K562 (cell line): ENCODE measurements at regions not wholly inside any gene's neighbourhood (a gene's known extent, or its start where the extent isn't known, plus 50 kb on each side); places are given as distances from the start of the nearest gene placed in this dataset.

Source experiments
- ATAC-seq: fragments of 200-7000 bp; cut with Tn5 transposase; 3 replicates; pipeline ENCODE4 v1.9.1; 2020; ENCODE audit warnings: moderate library complexity
- BruUV-seq: library from RNA; stranded (reverse); fragments of 400-500 nt; replicated peaks from 2 replicates; lab custom pipeline; 2021; lab: Mats Ljungman, UMichigan
- CTCF ChIA-PET: fragments of 300-600 bp; formaldehyde crosslinking; extraction: SDS; loops from one replicate; lab custom pipeline; 2021; ENCODE audit warnings: low intra/inter-chr PET ratio; lab: Yijun Ruan, JAX
- POLR2A ChIA-PET: fragments of 300-600, 350-650 bp; sonication (Branson Sonifier 250); formaldehyde crosslinking; extraction: SDS; loops from one replicate; lab custom pipeline; 2021; ENCODE audit warnings: antibody characterized with exemption, inconsistent platforms; lab: Yijun Ruan, JAX
- DNase-seq, 4 experiments: peaks; one replicate each; pipeline versions ENCODE4 v3.0.0 to v3.0.0-alpha.2; 2011 to 2018; ENCODE audit warnings: low spot score in 3 of 4, mixed read lengths in 3 of 4; ENCODE audit errors: extremely low read depth in 1 of 4
- FAIRE-seq: peaks from 2 replicates; lab custom pipeline; 2011; peaks lifted over from hg19 to GRCh38; lab: Jason Lieb, UNC
- H2AFZ ChIP-seq: 2 replicates; pipeline ENCODE4 v1.6.0; 2011; ENCODE audit warnings: low read depth, low read length, control low read depth, inconsistent platforms
- H3K27ac ChIP-seq: fragments of 200-600 bp; 3 replicates; pipeline ENCODE4 v1.8.0; 2011; ENCODE audit warnings: low read depth, mild to moderate bottlenecking, control low read depth, inconsistent platforms, low read length, moderate library complexity, mixed read lengths; ENCODE audit errors: extremely low read depth
- H3K27me3 ChIP-seq, 2 experiments: fragments of 300-600 bp in 1 of 2; 2 replicates in 1 of 2; 3 replicates in 1 of 2; pipeline versions ENCODE4 v1.6.0 to v1.8.0; 2011; ENCODE audit warnings: inconsistent platforms in 2 of 2, low read length in 2 of 2, mild to moderate bottlenecking in 1 of 2, mixed read lengths in 1 of 2, moderate library complexity in 1 of 2; ENCODE audit not compliant: control insufficient read depth in 2 of 2, insufficient read depth in 2 of 2
- H3K36me3 ChIP-seq: fragments of 300-600 bp; 3 replicates; pipeline ENCODE4 v1.8.0; 2011; ENCODE audit warnings: mild to moderate bottlenecking, low read length, inconsistent platforms; ENCODE audit not compliant: control insufficient read depth, insufficient read depth
- H3K4me1 ChIP-seq, 2 experiments: fragments of 200-600 bp in 1 of 2; replicated peaks in 1 of 2; 2 replicates in 1 of 2; 3 replicates in 1 of 2; pipeline versions ENCODE4 v1.5.1 to v1.8.0; 2011; ENCODE audit warnings: inconsistent platforms in 2 of 2, low read length in 2 of 2, mild to moderate bottlenecking in 1 of 2, mixed read lengths in 1 of 2, moderate library complexity in 1 of 2; ENCODE audit not compliant: control insufficient read depth in 2 of 2, insufficient read depth in 2 of 2
- H3K4me2 ChIP-seq: 2 replicates; pipeline ENCODE4 v1.6.1; 2011; ENCODE audit warnings: low read length, control low read depth, inconsistent platforms, mixed read lengths; ENCODE audit not compliant: insufficient read depth
- H3K4me3 ChIP-seq: fragments of 200-600 bp; sonication (generic), shearing (Covaris generic); 2 replicates; pipeline ENCODE4 v1.5.1; 2016; ENCODE audit warnings: control low read depth, inconsistent platforms
- H3K79me2 ChIP-seq: fragments of 200-600 bp; 3 replicates; pipeline ENCODE4 v1.8.0; 2011; ENCODE audit warnings: low read length, inconsistent platforms; ENCODE audit not compliant: control insufficient read depth, insufficient read depth
- H3K9ac ChIP-seq, 2 experiments: 2 replicates each; pipeline versions ENCODE4 v1.6.0 to v1.6.1; 2011; ENCODE audit warnings: low read depth in 2 of 2, low read length in 2 of 2, control low read depth in 1 of 2, inconsistent platforms in 1 of 2, mild to moderate bottlenecking in 1 of 2, mixed read lengths in 1 of 2; ENCODE audit not compliant: insufficient read depth in 1 of 2
- H3K9me1 ChIP-seq: one replicate; pipeline ENCODE4 v1.6.0; 2011; ENCODE audit warnings: inconsistent platforms, mild to moderate bottlenecking, low read length, moderate library complexity; ENCODE audit not compliant: control insufficient read depth, insufficient read depth
- H3K9me3 ChIP-seq: replicated peaks from 2 replicates; pipeline ENCODE4 v1.5.1; 2011; ENCODE audit warnings: low read depth, low read length, inconsistent platforms; ENCODE audit not compliant: control insufficient read depth, insufficient read depth
- H4K20me1 ChIP-seq: replicated peaks from 2 replicates; pipeline ENCODE4 v1.6.1; 2011; ENCODE audit warnings: low read length, inconsistent platforms, mixed read lengths; ENCODE audit not compliant: control insufficient read depth, insufficient read depth
- CREB3L1 ChIP-seq: fragments of 450-650 bp; IDR thresholded peaks from 2 replicates; pipeline ENCODE4 v1.6.1; 2014; ENCODE audit warnings: low read depth, mild to moderate bottlenecking, moderate library complexity, borderline replicate concordance
- FOXP1 ChIP-seq: sonication (generic); formaldehyde crosslinking; IDR thresholded peaks from 2 replicates; pipeline ENCODE4 v1.8.0; 2022; ENCODE audit warnings: mild to moderate bottlenecking, missing genetic modification reagents
- HCFC1 ChIP-seq: IDR thresholded peaks from 2 replicates; pipeline ENCODE4 v1.6.1; 2012; ENCODE audit warnings: low read depth, low read length, improper control_type of control experiment
- HMGXB4 ChIP-seq: sonication (generic); formaldehyde crosslinking; IDR thresholded peaks from 2 replicates; pipeline ENCODE4 v1.8.1; 2023; ENCODE audit warnings: mild to moderate bottlenecking, missing genetic modification reagents
- HNRNPUL1 ChIP-seq: fragments of 200-400 bp; formaldehyde crosslinking; IDR thresholded peaks from 2 replicates; pipeline ENCODE4 v1.6.1; 2017; ENCODE audit warnings: low read length
- MECOM ChIP-seq: fragments of 250-450 bp; sonication (Bioruptor Pico); IDR thresholded peaks from 2 replicates; pipeline ENCODE4 v1.8.0; 2022; ENCODE audit warnings: inconsistent platforms
- SMC3 ChIP-seq: conservative IDR thresholded peaks from 2 replicates; pipeline ENCODE4 v1.6.1; 2011; ENCODE audit warnings: low read depth, low read length, improper control_type of control experiment; ENCODE audit not compliant: insufficient read depth
- TCF7L2 ChIP-seq: fragments of 150-350 bp; IDR thresholded peaks from 2 replicates; pipeline ENCODE4 v1.6.1; 2016; ENCODE audit warnings: low read depth, mild to moderate bottlenecking, low read length, moderate library complexity
- ZNF174 ChIP-seq: fragments of 250-450 bp; sonication (Bioruptor Pico); IDR thresholded peaks from 2 replicates; pipeline ENCODE4 v1.4.0; 2020; ENCODE audit warnings: mild to moderate bottlenecking
- WGBS: fragments of 100-300 bp; shearing (Covaris generic); methylation state at CpG from one replicate; pipeline ENCODE4 v1.1.6; 2016; ENCODE audit warnings: low coverage, mixed read lengths; ENCODE audit not compliant: insufficient coverage; ENCODE audit errors: missing lambda C conversion rate; 5-methylcytosine and 5-hydroxymethylcytosine counted together
- in situ Hi-C: fragments of 300-500 bp; cut with MboI; formaldehyde crosslinking; loops from 4 replicates; pipeline ENCODE4 v1.15.0; 2018; ENCODE audit warnings: inconsistent platforms, mixed read lengths
- intact Hi-C: fragments of 100-400 bp; cut with micrococcal nuclease; formaldehyde crosslinking; loops from 2 replicates; pipeline ENCODE4 v1.14.2; 2022

GRCh38 chr5:144092508-144092907 is 78.0 kb downstream of the YIPF5 start (continued):
- no peak for TF ChIP-seq CREB3L1
- no peak for TF ChIP-seq SMC3

GRCh38 chr5:144093400-144093799 is 77.1 kb downstream of the YIPF5 start:
- CTCF ChIA-PET = no interaction called here
- FAIRE-seq = no peak

More at GRCh38 chr5:144093400-144093799, 77.1 kb downstream of the YIPF5 start:
- Histone ChIP-seq H3K79me2 (no peaks in the 10 kb centered on the region), H3K9me1 (no peaks in the 10 kb centered on the region), H3K9ac (no peak overlapping the region), H3K4me2 (no peak overlapping the region), H3K27me3 (no peaks in the 10 kb centered on the region), H4K20me1 (no peaks in the 10 kb centered on the region), H3K27ac (no peak overlapping the region), H3K4me3 (no peak overlapping the region), H2AFZ (no peak overlapping the region), H3K9me3 (no peaks in the 10 kb centered on the region; the same call in 1 of the 2 replicates), H3K4me1 (no peaks in the 10 kb centered on the region), H3K36me3 (no peaks in the 10 kb centered on the region)
- ATAC-seq (no peak), DNase-seq (no peak)
- in situ Hi-C loops (no loop called here), intact Hi-C loops (no loop called here)
- WGBS = 0% methylated on average over 3 of the region's 3 CpGs
- BruUV-seq = no TSS peak
- TF ChIP-seq ZNF174 (no peak), FOXP1 (CRISPR knock-in tag) (no peak), HMGXB4 (CRISPR knock-in tag) (no peak), HCFC1 (no peak), HNRNPUL1 (no peak), TCF7L2 (no peak), MECOM (CRISPR knock-in tag) (no peak)
- POLR2A ChIA-PET = no interaction called here
